ENCODE measurements at regions not wholly inside any gene's neighbourhood (a gene's known extent, or its start where the extent isn't known, plus 50 kb on each side); places are given as distances from the start of the nearest gene placed in this dataset.

DNA sequence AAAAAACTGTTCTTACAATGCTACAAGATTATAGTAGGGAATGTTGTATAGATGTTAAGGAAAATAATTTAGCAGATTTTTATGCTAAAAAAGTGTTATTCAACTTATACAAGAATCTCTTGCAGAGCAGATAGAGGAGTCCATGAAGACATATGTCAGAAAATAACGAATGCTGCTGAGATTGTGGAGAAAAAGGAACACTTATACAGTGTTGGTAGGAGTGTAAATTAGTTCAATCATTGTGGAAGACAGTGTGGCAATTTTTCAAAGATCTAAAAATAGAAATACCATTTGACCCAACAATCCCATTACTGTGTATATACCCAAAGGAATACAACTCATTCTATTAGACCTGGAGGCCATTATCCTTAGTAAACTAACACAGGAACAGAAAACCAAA is 286.2 kb upstream of the OLFM3 start:
- TF ChIP-seq EZH2 (IDR thresholded peaks at IDR 0.05) (no peak), POLR2AphosphoS5 (IDR thresholded peaks at IDR 0.05; ENCODE audit: borderline replicate concordance, low read depth, low read length) (no peak)

Data from SK-N-MC (cell line).